Fibroblast of lung (primary cell): ENCODE measurements at regions not wholly inside any gene's neighbourhood (a gene's known extent, or its start where the extent isn't known, plus 50 kb on each side); places are given as distances from the start of the nearest gene placed in this dataset.
"Not testable (repeated sequence)": the region's sequence is repeated elsewhere in the genome, so short reads cannot be mapped to it uniquely, and the experiment has no call there.

Experiments used
- DNase-seq, 2 donors: peaks; one replicate each; pipeline versions ENCODE4 v3.0.0 to v3.0.0-alpha.2; 2010; ENCODE audit warnings: low read depth in 2 of 2
- H2AFZ ChIP-seq: 2 replicates; pipeline ENCODE4 v1.5.1; 2012; ENCODE audit warnings: low read length, control low read depth, inconsistent platforms
- H3K27ac ChIP-seq: 2 replicates; pipeline ENCODE4 v1.5.1; 2011; ENCODE audit warnings: low read length, control low read depth; ENCODE audit not compliant: insufficient read depth
- H3K27me3 ChIP-seq: 2 replicates; pipeline ENCODE4 v1.5.1; 2011; ENCODE audit warnings: mild to moderate bottlenecking, low read length; ENCODE audit not compliant: control insufficient read depth, insufficient read depth
- H3K36me3 ChIP-seq: 2 replicates; pipeline ENCODE4 v1.5.1; 2011; ENCODE audit warnings: low read length; ENCODE audit not compliant: control insufficient read depth, insufficient read depth
- H3K4me1 ChIP-seq: 2 replicates; pipeline ENCODE4 v1.5.1; 2011; ENCODE audit warnings: low read length; ENCODE audit not compliant: control insufficient read depth, insufficient read depth; ENCODE audit errors: extremely low read depth
- H3K4me2 ChIP-seq: 2 replicates; pipeline ENCODE4 v1.5.1; 2011; ENCODE audit warnings: low read length, control low read depth; ENCODE audit not compliant: insufficient read depth; ENCODE audit errors: extremely low read depth
- H3K4me3 ChIP-seq, 4 experiments: fragments of 200-600 bp in 1 of 4; sonication (generic) in 1 of 4; replicated peaks in 1 of 4; 2 replicates each; pipeline ENCODE4 v1.5.1; 2011 to 2016; ENCODE audit warnings: low read length in 4 of 4, low read depth in 3 of 4, mild to moderate bottlenecking in 3 of 4, control low read depth in 2 of 4, inconsistent platforms in 1 of 4, mixed read lengths in 1 of 4; ENCODE audit not compliant: insufficient read depth in 1 of 4; ENCODE audit errors: control extremely low read depth in 1 of 4
- H3K79me2 ChIP-seq: 2 replicates; pipeline ENCODE4 v1.5.1; 2012; ENCODE audit warnings: mild to moderate bottlenecking, low read length, inconsistent platforms; ENCODE audit not compliant: control insufficient read depth, insufficient read depth
- H3K9ac ChIP-seq: 2 replicates; pipeline ENCODE4 v1.5.1; 2011; ENCODE audit warnings: mild to moderate bottlenecking, low read length, control low read depth; ENCODE audit not compliant: insufficient read depth
- H3K9me3 ChIP-seq: 2 replicates; pipeline ENCODE4 v1.5.1; 2012; ENCODE audit warnings: low read depth, low read length; ENCODE audit not compliant: control insufficient read depth, insufficient read depth
- H4K20me1 ChIP-seq: 2 replicates; pipeline ENCODE4 v1.5.1; 2011; ENCODE audit warnings: low read length; ENCODE audit not compliant: control insufficient read depth, insufficient read depth; ENCODE audit errors: extremely low read depth
- CTCF ChIP-seq, 2 donors: IDR thresholded peaks in 1 of 2; conservative IDR thresholded peaks in 1 of 2; 1 replicate in 1 of 2; 2 replicates in 1 of 2; pipeline ENCODE4 v1.5.1; 2011 to 2012; ENCODE audit warnings: low read length in 2 of 2, control low read depth in 1 of 2, inconsistent platforms in 1 of 2, low read depth in 1 of 2, mild to moderate bottlenecking in 1 of 2
- EZH2 ChIP-seq: IDR thresholded peaks from 2 replicates; pipeline ENCODE4 v1.5.1; 2012; ENCODE audit warnings: low read length, control low read depth, mild to moderate bottlenecking; ENCODE audit errors: missing control alignments

DNA sequence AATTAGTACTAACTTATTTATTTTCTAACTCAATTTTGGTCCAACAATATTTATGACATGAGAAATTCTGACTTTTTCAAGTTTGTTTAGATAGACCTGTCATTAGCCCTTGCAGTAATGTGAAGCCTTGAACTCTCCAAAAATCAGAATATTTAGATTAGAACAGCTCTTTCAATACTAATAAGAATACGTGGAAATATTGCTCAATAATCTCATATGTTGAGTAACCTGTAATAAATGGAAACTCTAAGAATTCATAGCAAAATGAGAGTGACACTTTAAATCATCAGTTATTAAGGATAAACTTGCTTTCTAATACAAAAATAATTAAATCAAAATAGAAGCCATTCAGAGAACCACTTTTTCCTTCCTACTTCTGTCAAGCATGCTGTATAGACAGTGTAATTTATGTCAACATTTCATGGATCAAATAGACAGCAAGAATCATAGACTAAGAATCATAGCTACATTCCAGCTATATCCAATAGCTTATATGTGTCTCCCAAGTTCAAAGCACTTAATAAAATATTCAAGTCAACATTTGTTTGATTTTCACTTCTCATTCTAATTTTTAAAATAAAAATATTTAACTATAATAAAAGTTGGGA is 710.3 kb upstream of the SOX11 start:
- no peak overlapping the region for H3K9ac ChIP-seq
- no peaks in the 10 kb centered on the region for H3K36me3 ChIP-seq
- H3K27me3 ChIP-seq, result no peaks in the 10 kb centered on the region
- H3K79me2 ChIP-seq, result no peaks in the 10 kb centered on the region
- no peak overlapping the region for H3K27ac ChIP-seq
- H3K4me3 ChIP-seq, result no peak overlapping the region
- no peak overlapping the region for H2AFZ ChIP-seq
- H3K4me2 ChIP-seq, result no peak overlapping the region
- TF ChIP-seq CTCF (conservative IDR thresholded peaks at IDR 0.05 in 1 of 2, IDR thresholded peaks at IDR 0.05 in 1 of 2; ENCODE audit: low read depth in 1 of 2, low read length in 2 of 2) (no peak), EZH2 (no peak)
- no peaks in the 10 kb centered on the region for H4K20me1 ChIP-seq
- no peaks in the 10 kb centered on the region for H3K4me1 ChIP-seq
- no peaks in the 10 kb centered on the region for H3K9me3 ChIP-seq
- DNase-seq, result no peak

DNA sequence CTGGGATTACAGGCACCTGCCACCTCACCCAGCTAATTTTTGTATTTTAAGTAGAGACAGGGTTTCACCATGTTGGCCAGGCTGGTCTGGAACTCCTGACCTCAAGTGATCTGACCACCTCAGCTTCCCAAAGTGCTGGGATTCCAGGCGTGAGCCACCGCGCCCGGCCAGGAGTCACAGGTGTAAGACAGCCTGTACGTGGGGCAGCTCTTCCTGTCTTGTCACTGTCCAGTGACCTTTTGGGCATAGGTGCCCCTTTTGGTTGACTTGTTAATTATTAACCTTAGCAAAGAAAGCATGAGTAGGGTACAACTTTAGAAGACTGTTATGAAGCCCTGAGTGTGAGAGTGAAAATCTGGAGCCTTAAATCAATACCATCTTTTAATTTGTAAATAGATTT is 703.7 kb upstream of the SOX11 start:
- H3K27me3 ChIP-seq, H3K9me3 ChIP-seq, H3K4me1 ChIP-seq, DNase-seq, H2AFZ ChIP-seq, H3K9ac ChIP-seq, H4K20me1 ChIP-seq, H3K79me2 ChIP-seq, H3K36me3 ChIP-seq, H3K4me2 ChIP-seq, H3K27ac ChIP-seq, H3K4me3 ChIP-seq: not testable (repeated sequence)

- Histone ChIP-seq H3K9me3 (no peaks in the 10 kb centered on the region), H3K36me3 (no peaks in the 10 kb centered on the region), H3K4me3 (no peak overlapping the region), H2AFZ (no peak overlapping the region), H3K4me1 (no peaks in the 10 kb centered on the region), H4K20me1 (no peaks in the 10 kb centered on the region), H3K9ac (no peak overlapping the region), H3K4me2 (no peak overlapping the region), H3K27ac (no peak overlapping the region), H3K79me2 (no peaks in the 10 kb centered on the region), H3K27me3 (no peaks in the 10 kb centered on the region)
- peak in 1 of 2 donors; percentile 23 for DNase-seq
- TF ChIP-seq CTCF (conservative IDR thresholded peaks at IDR 0.05 in 1 of 2, IDR thresholded peaks at IDR 0.05 in 1 of 2; ENCODE audit: low read depth in 1 of 2, low read length in 2 of 2), result peak in 1 of 2 donors; percentile 37
- no peak for TF ChIP-seq EZH2
Observed at GRCh38 chr2:4992226-4992625, 700.0 kb upstream of the SOX11 start.
